SKM-1 treated with dmso at 0.1 percent for 144 hours (cell line): ENCODE measurements at regions not wholly inside any gene's neighbourhood (a gene's known extent, or its start where the extent isn't known, plus 50 kb on each side); places are given as distances from the start of the nearest gene placed in this dataset.
"Not testable (repeated sequence)": the region's sequence is repeated elsewhere in the genome, so short reads cannot be mapped to it uniquely, and the experiment has no call there.

Experiments used
- DNase-seq: peaks from one replicate; lab custom pipeline; 2025; ENCODE audit not compliant: unreplicated experiment; lab: John Stamatoyannopoulos, UW

GRCh38 chr2:144748443-144748842, 228.5 kb upstream of the ZEB2 start:
- no peak for DNase-seq

GRCh38 chr2:144747571-144747970, 227.7 kb upstream of the ZEB2 start:
- DNase-seq: no peak

- DNase-seq: no peak
Measured at GRCh38 chr2:144745424-144745823, 225.5 kb upstream of the ZEB2 start.

GRCh38 chr2:144738749-144739148, 218.8 kb upstream of the ZEB2 start:
- no peak for DNase-seq

- no peak for DNase-seq
Measured at GRCh38 chr2:144730711-144731110, 210.8 kb upstream of the ZEB2 start.

- not testable (repeated sequence) for DNase-seq
Measured at GRCh38 chr2:144724460-144724859, 204.5 kb upstream of the ZEB2 start.

GRCh38 chr2:144718376-144718775, 198.5 kb upstream of the ZEB2 start:
- DNase-seq: no peak

- no peak for DNase-seq
Measured at GRCh38 chr2:144715992-144716391, 196.1 kb upstream of the ZEB2 start.

- no peak for DNase-seq
Measured at GRCh38 chr2:144713410-144713809, 193.5 kb upstream of the ZEB2 start.

- no peak for DNase-seq
Measured at GRCh38 chr2:144712550-144712940, 192.6 kb upstream of the ZEB2 start.

- DNase-seq: no peak
Measured at GRCh38 chr2:144711630-144712549, 192.0 kb upstream of the ZEB2 start.

GRCh38 chr2:144711084-144711483, 191.2 kb upstream of the ZEB2 start:
- no peak for DNase-seq

- DNase-seq: no peak
Measured at GRCh38 chr2:144708626-144709025, 188.7 kb upstream of the ZEB2 start.

GRCh38 chr2:144707736-144708326, 187.9 kb upstream of the ZEB2 start:
- no peak for DNase-seq

- no peak for DNase-seq
Measured at GRCh38 chr2:144706647-144707046, 186.7 kb upstream of the ZEB2 start.

GRCh38 chr2:144705328-144706245, 185.7 kb upstream of the ZEB2 start:
- no peak for DNase-seq

GRCh38 chr2:144704709-144705095, 184.8 kb upstream of the ZEB2 start:
- DNase-seq: no peak

- DNase-seq: peak; percentile 99
Measured at GRCh38 chr2:144703852-144704708, 184.2 kb upstream of the ZEB2 start.

- peak; percentile 76 for DNase-seq
Measured at GRCh38 chr2:144702051-144702450, 182.1 kb upstream of the ZEB2 start.

GRCh38 chr2:144701259-144701658, 181.3 kb upstream of the ZEB2 start:
- no peak for DNase-seq

- no peak for DNase-seq
Measured at GRCh38 chr2:144698156-144698555, 178.2 kb upstream of the ZEB2 start.
